ENCODE measurements at regions not wholly inside any gene's neighbourhood (a gene's known extent, or its start where the extent isn't known, plus 50 kb on each side); places are given as distances from the start of the nearest gene placed in this dataset.

DNA sequence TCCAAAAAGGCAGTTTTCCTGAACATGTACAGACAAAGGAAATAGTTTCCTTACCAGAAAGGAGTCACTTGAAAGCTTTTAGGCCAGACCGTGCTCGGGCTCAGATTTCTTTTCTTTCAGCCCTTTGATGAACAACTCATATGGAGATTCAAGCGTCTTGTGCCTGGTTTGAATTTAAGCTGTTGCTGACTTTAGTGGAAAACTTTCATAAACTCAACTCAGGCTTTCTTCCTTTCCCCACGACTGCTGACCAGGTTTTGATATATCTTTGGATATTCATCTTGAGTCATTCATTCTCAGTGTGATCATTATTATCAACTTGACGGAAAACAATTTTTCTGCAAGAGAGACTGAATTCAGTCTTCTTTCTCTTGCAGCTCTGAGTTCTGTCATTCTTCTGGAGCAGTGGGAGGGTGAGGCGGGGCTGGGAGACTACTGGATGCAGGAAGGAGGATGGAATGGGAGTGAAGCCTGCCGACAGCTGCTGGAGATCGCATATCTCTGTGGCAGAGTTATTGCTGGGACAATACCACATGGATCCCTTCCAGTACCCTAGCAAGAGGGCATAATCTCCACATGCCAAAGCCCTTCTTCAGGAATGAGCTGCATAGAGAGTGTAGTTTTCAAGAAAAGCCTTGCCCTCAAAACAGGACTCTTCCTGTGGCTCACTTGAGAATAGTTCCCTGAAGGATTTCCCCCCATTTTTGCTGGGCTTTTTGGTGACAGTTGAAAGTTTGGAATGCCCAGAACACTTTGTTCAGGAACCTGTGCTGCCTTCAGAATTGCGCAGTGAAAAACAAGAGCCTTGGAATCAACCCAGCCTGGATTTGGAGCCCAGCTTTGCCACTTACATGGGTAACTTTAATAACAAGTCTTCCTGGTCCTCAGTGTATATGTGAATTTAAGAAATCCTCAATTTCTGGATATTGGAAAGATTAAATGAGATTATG lies 364.4 kb downstream of the ZNF521 start:
- no peak for DNase-seq (ENCODE audit: low spot score)

- DNase-seq (ENCODE audit: low spot score) = no peak
Measured at GRCh38 chr18:24988253-24988840, 363.6 kb downstream of the ZNF521 start.

DNA sequence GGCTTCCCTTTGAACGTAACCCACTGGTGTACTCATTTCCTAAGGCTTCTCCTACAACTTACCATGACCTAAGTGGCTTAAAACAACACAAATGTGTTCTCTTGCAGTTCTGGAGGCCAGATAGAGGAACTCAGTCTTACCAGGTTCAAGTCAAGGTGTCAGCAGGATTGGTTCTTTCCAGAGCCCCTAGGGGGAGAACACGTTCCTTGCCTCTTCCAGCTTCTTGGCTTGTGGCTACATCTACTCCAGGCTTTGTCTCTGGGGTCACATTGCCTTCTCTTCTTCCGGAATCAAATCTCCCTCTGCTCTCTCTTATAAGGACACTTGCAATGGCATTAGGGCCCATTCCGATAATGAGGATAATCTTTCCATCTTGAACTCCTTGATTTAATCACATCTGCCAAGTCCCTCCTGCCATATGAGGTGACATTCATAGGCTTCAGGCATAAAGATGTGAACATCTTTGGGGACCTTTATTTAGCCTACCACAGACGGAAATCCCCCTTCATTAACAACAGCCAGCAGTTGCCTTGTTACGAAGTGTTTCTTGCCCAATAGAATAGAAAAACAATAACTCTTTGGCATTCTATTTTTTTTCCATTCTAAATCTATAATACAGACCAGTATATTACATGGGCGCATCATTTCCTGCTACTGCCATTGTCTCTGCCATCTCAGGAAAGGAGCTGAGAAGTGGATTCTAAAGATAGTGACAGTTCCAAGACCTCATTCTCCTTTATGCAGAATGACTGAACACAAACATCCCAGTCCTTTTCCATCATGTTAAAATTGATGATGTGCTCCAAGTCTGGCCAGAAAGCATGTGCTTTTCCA lies 362.0 kb downstream of the ZNF521 start:
- DNase-seq (ENCODE audit: low spot score) = peak; percentile 34

DNA sequence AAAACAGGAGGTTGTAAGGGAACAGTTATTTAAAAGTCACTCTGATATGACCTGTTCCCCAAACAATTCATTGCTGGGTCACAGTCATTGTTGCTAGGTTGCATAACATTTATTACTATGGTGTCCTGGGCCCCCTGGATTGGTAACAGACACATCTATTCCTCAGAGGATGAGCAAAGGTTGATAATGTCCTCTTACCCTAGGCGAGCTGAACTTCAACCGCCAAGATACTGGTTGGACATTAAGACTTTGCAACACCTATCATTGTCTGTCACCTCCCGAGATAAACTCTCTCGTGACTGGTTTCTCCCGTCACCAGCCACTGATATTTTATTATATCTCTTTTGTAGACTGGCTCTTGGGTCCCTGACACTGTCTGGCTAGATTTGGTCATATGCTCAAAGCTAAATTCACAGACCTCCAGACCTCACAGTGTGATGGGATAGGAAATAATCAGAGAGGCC lies 361.3 kb downstream of the ZNF521 start:
- DNase-seq (ENCODE audit: low spot score) = no peak

- DNase-seq (ENCODE audit: low spot score) = no peak
Measured at GRCh38 chr18:24991141-24992060, 360.6 kb downstream of the ZNF521 start.

DNA sequence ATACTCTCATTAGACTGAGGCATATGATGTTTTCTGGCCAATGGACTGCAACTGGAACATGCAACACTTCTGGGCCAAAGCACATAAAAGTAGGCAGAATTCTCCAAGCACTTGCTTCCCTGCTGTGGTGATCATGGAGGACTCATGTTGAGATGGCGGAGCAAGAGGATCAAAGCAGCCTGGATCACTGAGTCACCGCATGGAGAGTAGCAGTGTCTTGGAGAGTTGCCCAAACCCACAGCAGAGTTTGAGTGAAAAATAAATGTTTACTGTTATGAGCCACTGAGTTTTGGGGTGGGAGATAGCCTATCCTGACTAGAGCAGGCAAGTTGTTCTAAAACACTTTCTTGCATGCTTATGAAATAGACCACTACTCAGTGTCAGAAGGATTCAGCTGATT lies 359.5 kb downstream of the ZNF521 start:
- no peak for DNase-seq (ENCODE audit: low spot score)

DNA sequence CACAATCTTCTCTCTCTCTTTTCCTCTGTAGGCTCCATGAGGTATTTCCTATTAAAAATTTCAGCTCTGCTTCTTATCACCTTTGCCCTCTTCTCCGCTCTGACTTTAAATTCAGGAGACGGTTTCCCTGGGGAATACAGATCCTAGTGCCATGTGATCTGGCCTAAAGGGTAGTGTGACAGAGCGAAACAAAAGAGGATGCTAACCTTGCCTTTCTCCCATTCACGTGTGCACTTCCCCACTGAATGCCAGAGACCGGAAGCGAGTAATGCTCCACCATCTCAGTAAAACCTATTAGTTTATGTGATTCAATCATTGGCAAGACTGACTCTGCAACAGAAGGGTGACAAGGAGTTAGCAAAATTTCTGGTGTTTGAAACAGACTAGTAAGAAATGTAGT lies 358.3 kb downstream of the ZNF521 start:
- no peak for DNase-seq (ENCODE audit: low spot score)

DNA sequence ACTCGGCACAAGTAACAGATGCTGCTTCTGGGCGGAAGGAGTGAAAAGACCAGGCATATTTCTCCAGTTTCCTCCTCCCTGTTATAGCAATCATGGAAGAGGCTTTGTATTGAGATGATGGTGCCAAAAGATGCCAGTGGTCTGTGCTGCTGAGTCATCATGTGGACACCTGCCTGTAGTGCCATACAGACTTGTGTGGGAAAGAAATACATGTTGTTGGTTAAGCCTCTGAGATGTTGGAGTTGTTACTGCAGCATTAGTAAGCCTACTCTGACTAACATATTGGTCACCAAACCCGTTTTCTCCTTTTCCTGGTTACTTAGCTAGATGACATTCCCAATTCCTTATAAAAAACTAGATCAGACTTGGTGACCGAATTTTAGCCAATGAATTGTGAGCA lies 356.9 kb downstream of the ZNF521 start:
- no peak for DNase-seq (ENCODE audit: low spot score)

DNA sequence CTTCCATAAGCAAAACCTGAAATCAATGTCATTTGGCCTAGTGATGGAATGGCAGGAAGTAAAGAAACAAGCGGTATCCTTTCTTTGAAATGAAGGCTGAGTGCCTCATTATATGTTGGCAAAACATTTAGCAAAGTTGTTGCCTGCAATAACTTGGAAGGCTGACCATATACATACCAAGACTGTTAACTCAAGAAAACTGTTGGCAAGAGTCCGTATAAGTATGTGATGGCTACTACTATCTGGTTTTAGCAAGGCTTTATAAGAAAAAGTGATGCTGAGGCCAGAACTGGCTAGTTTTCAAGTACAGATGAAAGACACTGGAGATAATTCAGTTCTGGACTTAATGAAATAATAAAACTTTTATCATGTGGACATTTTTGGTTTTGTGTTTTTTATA lies 356.2 kb downstream of the ZNF521 start:
- DNase-seq (ENCODE audit: low spot score) = no peak

GRCh38 chr18:24999650-25000267 lies 352.2 kb downstream of the ZNF521 start:
- no peak for DNase-seq (ENCODE audit: low spot score)

GRCh38 chr18:25001803-25002202 lies 350.2 kb downstream of the ZNF521 start:
- no peak for DNase-seq (ENCODE audit: low spot score)

- no peak for DNase-seq (ENCODE audit: low spot score)
Measured at GRCh38 chr18:25005541-25006403, 346.2 kb downstream of the ZNF521 start.

- DNase-seq (ENCODE audit: low spot score) = no peak
Measured at GRCh38 chr18:25010623-25011374, 341.2 kb downstream of the ZNF521 start.

Data from cerebellar cortex (tissue), 1 donor.